ENCODE measurements at regions not wholly inside any gene's neighbourhood (a gene's known extent, or its start where the extent isn't known, plus 50 kb on each side); places are given as distances from the start of the nearest gene placed in this dataset.
"Not testable (repeated sequence)": the region's sequence is repeated elsewhere in the genome, so short reads cannot be mapped to it uniquely, and the experiment has no call there.

DNA sequence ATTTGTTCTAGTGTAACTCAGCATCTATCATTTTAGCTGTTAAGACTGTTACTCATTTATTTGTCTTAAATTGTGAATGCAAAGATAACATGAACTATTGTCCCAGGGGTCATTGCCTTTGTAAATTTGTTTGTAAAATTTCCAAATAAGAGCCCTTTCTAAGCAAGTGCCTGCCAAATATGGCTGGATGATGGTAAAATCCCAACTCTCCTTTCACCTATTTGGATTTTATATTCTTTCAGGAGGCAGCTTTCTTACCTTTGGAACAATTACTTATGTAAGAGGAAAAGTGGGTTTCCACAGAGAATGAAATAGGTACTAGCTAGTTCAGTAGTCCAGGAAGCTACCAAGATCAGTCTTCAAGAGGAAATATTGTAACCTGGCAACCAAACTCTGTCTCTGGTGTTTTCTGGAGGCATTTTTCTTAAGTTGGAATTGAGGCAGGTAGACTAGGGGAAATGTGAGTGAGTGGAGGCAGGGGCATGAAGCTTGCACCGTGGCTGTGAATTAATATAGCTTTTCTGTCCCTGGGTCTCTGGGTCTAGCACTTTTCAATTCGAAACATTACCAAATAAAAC is 88.5 kb upstream of the XIST start:
- DNase-seq: no peak

DNA sequence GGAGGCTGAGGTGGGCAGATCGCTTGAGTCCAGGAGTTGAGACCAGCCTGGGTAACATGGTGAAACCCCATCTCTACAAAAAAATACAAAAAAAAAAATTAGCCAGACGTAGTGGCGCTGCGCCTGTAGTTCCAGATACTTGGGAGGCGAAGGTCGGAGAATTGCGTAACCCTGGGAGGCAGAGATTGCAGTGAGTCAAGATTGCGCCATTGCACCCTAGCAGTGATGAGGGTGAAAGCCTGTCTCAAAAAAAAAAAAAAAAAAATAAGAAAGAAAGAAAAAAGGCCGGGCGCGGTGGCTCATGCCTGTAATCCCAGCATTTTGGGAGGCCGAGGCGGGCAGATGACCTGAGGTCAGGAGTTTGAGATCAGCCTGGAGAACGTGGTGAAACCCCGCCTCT is 85.3 kb upstream of the XIST start:
- not testable (repeated sequence) for DNase-seq

DNA sequence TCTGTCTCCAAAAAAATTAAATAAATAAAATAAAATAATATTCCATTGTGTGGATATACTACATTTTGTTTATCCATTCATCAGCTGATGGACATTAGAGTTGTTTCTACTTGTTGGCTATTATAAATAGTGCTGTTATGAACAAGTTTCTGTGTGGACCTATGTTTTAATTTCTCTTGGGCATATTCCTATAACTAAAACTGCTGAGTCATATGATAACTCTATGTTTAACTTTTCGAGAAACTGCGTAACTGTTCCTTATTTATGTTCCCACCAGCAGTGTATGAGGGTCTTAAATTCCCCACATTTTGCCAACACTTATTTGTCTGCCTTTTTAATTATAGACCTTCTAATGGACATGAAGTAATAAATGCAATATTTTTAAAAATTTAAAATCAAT is 80.0 kb upstream of the XIST start:
- DNase-seq: no peak

DNA sequence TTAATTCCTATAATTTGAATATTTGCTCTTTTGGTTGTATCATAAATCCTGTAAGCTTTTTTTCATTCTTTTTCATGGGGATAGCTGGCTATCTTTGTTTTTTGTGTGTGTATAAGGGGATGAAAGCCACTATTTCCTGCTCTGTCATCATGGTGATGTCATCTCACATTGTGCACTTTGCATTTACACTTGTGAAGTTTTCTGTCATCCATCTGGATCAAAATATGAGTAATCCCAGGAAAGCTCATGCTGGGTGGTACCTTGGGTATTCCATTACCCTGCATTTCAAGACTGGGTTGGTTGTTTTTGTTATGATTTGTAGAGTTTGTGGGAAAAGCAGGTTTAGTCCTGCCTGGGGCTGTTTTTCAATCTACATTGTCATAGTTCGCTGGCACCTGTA is 77.8 kb upstream of the XIST start:
- no peak for DNase-seq

DNA sequence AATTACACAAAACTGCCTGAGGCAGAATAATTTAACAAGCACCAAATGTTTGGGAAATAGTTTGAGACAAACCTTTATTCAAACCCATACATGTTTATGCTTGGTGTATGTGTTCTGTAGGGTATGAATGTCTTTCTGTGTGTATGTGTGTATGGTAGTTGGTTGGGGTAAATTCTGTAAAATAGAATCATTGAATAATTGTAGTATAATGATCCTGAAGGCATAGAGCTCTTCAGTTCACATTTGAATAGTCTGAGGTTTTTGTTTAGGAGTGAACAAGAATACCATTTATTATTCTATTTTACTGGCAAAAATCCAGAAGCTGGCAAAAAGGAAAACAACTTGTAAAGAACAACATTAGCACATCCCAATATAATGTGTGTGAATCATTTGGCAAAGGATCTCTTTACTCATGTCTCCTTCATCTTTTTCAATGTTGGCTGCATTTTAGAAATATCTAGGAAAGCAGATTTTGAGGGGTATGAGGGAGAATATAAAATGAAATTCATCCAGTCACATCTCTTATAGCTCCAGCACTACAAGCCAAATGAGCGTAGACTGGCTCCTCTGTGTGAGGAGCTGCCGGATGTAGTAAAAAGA is 70.4 kb upstream of the XIST start:
- DNase-seq: no peak

DNA sequence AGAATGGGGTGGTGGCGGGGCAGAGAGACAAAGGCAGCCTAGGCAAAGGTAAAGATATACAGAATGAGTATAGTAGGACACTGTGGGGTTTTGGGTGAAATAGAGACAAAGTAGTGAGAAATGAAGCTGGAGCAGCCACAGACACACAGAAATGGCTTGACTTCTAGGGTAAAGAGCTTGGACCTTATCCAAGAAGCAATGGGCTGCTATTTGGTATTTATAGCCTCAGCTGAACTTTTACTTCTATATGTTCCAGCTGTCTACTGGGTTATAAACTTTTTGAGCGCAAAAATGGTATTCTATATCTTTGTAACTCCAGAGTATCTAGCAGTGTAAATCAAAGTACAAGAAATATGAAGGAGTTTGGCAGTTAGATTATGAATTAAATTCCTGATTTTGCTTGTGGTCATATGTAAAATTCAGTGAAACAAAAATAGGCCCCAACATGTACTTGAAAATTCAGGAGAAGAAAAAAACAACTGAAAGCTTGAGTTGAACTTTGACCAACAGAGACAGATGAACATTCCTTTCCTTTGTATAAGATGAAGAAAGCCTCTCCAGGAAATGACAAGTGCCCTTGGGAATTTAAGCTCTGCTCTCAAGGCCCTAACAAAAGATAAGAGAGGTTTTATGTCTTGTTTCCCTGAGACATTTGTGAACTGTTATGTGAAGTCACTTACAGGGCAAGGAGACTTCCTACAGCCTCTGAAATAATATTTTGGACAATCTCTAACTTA is 64.6 kb upstream of the XIST start:
- no peak for DNase-seq

DNA sequence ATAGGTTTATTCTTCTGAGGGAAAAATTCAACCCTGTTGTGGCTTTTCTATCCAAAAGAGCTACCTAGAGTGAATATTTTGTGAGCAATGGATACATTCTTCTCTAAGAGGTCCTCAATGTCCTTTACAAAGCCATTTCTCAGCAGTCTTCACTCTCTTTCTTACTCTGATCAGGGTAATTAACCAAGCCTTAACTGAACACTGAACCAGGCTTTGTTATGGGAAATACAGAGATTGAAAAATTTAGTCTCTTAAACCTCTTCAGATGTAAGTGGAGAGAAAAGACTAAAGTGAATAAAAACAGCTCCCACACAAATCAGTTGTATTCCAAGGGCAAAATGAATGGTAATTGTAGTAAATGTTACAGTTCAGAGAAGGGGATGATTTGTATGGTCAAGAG is 64.0 kb upstream of the XIST start:
- no peak for DNase-seq

DNA sequence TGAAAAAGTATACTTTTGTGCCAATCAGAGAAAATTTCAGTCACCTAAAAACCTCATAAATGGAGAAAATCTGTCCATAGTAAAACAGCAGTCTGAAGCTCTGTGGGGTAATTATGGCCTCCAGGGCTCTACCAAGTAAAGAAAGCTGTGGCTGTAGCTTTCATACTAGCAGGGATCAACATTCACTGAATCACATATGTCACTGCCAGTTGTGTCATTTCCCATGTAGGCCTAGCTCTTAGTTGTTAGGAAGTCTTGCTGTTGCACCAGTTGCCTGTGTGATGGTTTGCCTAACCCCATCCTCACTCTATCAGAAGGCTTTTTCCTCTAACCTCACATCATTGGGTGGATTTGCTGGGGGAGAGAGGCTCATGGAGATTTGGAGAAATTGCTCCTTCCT is 62.3 kb upstream of the XIST start:
- not testable (repeated sequence) for DNase-seq

DNA sequence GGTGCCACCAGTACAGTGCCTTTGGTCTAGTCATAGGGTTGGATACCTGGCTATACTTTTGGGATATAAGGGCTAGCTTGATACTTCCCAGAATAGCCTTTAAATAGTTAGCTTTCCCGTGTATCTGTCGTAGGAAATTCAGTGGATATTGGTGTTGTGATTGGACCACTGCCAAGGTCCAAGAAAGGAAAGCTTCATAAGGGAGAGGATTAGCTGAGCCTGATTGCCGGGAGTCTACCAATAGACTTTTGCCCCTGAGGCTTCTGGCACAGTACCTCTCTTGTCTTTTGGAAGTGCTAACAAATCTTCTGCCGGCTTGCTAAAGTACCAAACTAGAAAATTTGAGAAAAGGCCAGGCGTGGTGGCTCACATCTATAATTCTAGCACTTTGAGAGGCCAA is 61.1 kb upstream of the XIST start:
- DNase-seq: no peak

DNA sequence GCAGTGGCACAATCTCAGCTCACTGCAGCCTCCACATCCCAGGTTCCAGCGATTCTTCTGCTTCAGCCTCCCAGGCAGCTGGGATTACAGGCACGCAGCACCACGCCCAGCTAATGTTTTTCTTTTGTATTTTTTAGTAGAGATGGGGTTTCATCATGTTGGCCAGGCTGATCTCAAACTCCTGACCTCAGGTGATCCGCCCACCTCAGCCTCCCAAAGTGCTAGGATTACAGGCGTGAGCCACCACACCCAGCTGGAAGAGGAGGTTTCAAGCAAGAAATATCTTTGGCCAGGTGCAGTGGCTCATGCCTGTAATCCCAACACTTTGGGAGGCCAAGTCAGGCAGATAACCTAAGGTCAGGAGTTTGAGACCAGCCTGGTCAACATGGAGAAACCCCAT is 59.4 kb upstream of the XIST start:
- DNase-seq: not testable (repeated sequence)

DNA sequence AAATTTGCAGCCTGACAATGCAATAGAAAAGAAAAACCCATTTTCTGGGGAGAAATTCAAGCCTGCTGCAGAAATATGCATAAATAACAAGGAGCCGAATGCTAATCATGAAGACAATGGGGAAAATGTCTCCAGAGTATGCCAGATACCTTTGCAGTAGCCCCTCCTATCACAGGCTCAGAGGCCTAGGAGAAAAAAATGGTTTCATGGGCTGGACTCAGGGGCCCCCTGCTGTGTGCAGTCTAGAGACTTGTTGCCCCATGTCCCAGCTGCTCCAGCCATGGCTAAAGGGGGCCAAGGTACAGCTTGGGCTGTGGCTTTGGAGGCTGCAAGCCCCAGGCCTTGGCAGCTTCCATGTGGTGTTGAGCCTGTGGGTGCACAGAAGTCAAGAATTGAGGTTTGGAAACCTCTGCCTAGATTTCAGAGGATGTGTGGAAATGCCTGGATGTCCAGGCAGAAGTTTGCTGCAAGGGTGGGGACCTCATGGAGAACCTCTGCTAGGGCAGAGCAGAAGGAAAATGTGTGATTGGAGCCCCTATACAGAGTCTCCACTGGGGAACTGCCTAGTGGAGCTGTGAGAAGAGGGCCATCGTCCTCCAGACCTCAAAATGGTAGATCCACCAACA is 53.3 kb upstream of the XIST start:
- DNase-seq: not testable (repeated sequence)

DNA sequence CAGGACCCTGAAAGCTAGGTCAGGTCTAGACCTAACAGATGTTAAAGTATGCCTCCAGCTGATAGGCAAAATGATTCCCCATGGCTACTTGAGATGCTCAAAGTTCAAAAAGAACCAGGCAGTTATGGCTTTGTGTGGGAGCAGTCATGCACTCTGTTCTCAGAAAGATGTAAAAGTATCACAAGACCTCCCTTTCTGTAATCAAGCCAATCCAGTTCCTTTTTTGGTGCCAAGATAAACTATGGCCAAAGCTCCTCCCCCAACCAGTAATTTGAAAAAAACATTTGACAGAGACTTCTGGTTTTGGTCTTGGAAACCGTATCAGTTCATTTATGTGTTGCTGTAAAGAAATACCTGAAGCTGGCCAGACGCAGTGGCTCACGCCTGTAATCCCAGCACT is 51.4 kb upstream of the XIST start:
- no peak for DNase-seq

All from NCI-H1436 (cell line).